Large intestine (tissue), 3 donors: ENCODE measurements at regions not wholly inside any gene's neighbourhood (a gene's known extent, or its start where the extent isn't known, plus 50 kb on each side); places are given as distances from the start of the nearest gene placed in this dataset.

Source experiments
- DNase-seq, 2 donors: peaks; one replicate each; pipeline versions ENCODE4 v3.0.0 to v3.0.0-alpha.2; 2013
- H3K27ac ChIP-seq: one replicate; pipeline ENCODE4 v1.5.1; 2013; ENCODE audit warnings: low read length
- H3K27me3 ChIP-seq: 2 replicates; pipeline ENCODE4 v1.6.1; 2013; ENCODE audit warnings: low read length; ENCODE audit not compliant: control insufficient read depth, insufficient read depth
- H3K36me3 ChIP-seq: 2 replicates; pipeline ENCODE4 v1.6.1; 2013; ENCODE audit warnings: low read length; ENCODE audit not compliant: control insufficient read depth, insufficient read depth
- H3K4me1 ChIP-seq: one replicate; pipeline ENCODE4 v1.6.1; 2013; ENCODE audit warnings: low read length; ENCODE audit not compliant: control insufficient read depth, insufficient read depth
- H3K4me3 ChIP-seq: one replicate; pipeline ENCODE4 v1.5.1; 2013; ENCODE audit warnings: low read length
- H3K9me3 ChIP-seq: one replicate; pipeline ENCODE4 v1.6.1; 2013; ENCODE audit warnings: mild to moderate bottlenecking, low read depth, low read length, moderate library complexity; ENCODE audit not compliant: control insufficient read depth
- WGBS: methylation state at CpG from one replicate; pipeline ENCODE4 v1.1.5; 2013; ENCODE audit warnings: low lambda C conversion rate; ENCODE audit not compliant: insufficient coverage; 5-methylcytosine and 5-hydroxymethylcytosine counted together

DNA sequence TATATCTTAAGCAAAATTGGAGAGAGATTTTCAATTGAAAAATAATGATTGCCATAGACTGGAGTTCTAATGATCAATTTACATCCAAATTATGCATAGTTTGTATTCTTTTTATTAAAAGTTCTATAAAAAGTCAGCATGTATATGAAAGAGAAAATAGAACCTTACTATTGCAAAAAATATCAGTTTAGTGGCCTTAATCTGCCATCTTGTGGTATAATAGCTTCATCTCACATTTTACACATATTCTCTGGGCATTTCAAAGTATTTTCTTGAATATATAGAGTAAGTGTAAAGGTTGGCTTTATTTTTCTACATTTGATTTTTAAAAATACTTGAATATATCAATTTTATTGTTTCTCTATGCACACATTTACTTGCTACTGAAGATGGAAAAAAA lies 1858.6 kb upstream of the CDH9 start:
- no peaks in the 10 kb centered on the region for H3K4me1 ChIP-seq
- no peak for DNase-seq
- no peak overlapping the region for H3K27ac ChIP-seq
- H3K36me3 ChIP-seq: no peaks in the 10 kb centered on the region
- no peaks in the 10 kb centered on the region for H3K9me3 ChIP-seq
- H3K27me3 ChIP-seq: no peaks in the 10 kb centered on the region
- no peak overlapping the region for H3K4me3 ChIP-seq

DNA sequence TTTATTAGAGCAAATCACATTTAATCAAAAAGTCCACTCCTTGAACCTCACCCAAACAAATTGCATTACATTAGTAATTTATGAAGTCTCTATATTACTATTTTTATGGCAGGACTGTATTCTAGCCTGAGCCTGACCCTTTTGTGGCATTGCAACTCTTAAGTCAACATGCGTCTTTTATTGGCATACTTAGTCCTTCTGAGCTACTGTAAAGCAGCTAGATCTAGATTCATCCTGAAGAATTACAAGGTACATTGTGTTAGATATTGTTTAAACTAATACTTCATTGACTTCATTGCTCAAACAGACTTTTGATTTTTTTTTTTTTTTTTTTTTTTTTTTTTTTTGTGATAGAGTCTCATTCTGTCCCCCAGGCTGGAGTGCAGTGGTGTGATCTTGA lies 1842.5 kb upstream of the CDH9 start:
- Histone ChIP-seq H3K9me3 (no peaks in the 10 kb centered on the region), H3K4me1 (no peaks in the 10 kb centered on the region), H3K27ac (no peak overlapping the region), H3K4me3 (no peak overlapping the region), H3K27me3 (no peaks in the 10 kb centered on the region), H3K36me3 (no peaks in the 10 kb centered on the region)
- WGBS: no CpG with 5 or more reads among the region's 1 CpG
- DNase-seq: no peak

DNA sequence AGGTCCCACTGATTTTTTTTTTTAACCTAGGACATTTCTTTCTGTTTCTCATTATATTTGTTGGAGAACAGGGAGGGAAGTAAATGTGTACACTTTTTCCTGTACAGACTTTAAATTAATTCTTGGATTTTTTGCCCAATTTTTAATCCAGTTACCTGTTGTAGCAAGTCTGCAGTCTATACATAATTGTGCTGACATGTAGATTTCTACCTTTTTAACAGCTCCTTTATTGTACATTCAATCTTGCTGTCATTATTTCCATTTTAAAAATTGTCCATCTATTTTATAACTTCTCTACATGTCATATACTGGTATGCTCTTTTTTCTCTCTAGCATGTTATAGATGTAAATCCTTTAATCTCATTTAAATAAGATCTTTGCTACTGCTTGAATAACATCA lies 1838.7 kb upstream of the CDH9 start:
- Histone ChIP-seq H3K4me1 (no peaks in the 10 kb centered on the region), H3K27ac (no peak overlapping the region), H3K9me3 (peaks cover 2% of the 10 kb centered on the region), H3K27me3 (no peaks in the 10 kb centered on the region), H3K36me3 (no peaks in the 10 kb centered on the region), H3K4me3 (no peak overlapping the region)
- no peak for DNase-seq

DNA sequence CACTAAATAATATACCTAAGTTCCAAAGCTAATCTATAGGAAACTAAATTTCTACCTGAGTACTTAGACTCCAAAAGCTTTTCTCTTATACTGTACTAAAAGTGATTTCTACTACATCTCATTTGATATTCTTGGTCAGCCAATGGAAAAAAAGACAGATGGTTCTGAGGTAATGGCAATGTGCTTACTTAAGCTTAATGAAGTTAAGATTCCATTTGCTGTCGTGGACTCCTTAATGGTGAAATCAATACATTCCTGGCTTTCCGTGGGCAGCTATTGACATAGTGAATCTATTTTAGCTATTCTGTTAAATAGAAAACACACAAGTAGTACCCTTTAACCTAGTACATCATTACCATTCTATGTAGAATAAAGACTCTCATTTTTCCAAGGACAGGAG lies 1825.6 kb upstream of the CDH9 start:
- no peaks in the 10 kb centered on the region for H3K4me1 ChIP-seq
- H3K9me3 ChIP-seq: no peaks in the 10 kb centered on the region
- no peaks in the 10 kb centered on the region for H3K27me3 ChIP-seq
- H3K27ac ChIP-seq: no peak overlapping the region
- no peak overlapping the region for H3K4me3 ChIP-seq
- DNase-seq: no peak
- H3K36me3 ChIP-seq: no peaks in the 10 kb centered on the region
- 28% methylated on average over 2 of the region's 2 CpGs for WGBS

DNA sequence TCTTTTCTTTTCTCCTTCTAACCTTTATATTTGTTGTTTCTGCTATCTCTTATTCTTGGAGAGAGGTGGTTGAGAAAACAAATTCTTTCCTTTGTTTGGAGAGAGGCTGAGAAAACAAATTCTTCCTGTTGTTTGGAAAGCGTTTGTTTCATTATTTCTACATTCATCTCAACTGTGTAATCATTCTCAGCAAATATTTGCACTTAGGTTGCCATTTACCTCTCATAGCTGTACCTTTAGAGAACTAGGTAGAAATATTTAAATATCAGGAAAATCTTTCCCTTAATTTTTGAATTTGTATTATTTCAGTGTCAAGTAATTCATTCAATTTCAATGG lies 1824.4 kb upstream of the CDH9 start:
- H3K27me3 ChIP-seq: no peaks in the 10 kb centered on the region
- no peak for DNase-seq
- 29% methylated on average over 1 of the region's 1 CpG for WGBS
- H3K4me3 ChIP-seq: no peak overlapping the region
- H3K36me3 ChIP-seq: no peaks in the 10 kb centered on the region
- H3K9me3 ChIP-seq: no peaks in the 10 kb centered on the region
- H3K27ac ChIP-seq: no peak overlapping the region
- no peaks in the 10 kb centered on the region for H3K4me1 ChIP-seq

DNA sequence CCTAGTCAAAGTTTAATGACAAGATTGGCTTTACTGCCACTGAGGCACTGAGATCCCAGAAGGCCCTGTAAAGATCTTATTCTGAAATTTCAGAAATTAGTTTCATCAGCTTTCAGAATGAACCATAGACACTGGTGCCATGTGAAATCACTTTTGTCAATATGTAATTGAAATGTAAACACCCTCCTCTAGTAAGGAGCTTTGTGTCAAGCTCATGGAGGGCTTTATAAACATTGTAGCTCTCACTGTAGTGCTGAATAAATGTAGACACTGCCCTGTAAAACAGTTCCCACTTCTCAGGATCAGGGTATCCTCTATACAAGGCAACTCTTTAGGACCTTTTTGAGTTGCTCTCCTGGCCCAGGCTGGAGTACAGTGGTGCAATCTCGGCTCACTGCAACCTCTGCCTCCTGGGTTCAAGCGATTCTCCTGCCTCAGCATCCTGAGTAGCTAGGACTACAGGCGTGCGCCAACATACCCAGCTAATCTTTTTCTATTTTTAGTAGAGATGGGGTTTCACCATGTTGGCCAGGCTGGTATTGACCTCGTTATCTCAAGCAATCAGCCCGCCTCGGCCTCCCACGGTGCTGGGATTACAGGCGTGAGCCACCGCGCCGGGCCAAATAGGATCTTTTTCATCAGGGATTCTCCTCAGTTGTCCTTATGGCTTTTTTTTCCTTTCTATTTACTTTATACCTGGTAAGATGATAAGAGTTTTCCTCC lies 1823.9 kb upstream of the CDH9 start:
- DNase-seq: no peak
- no peaks in the 10 kb centered on the region for H3K27me3 ChIP-seq
- no peak overlapping the region for H3K27ac ChIP-seq
- no peaks in the 10 kb centered on the region for H3K9me3 ChIP-seq
- H3K36me3 ChIP-seq: no peaks in the 10 kb centered on the region
- no peaks in the 10 kb centered on the region for H3K4me1 ChIP-seq
- WGBS: no CpG with 5 or more reads among the region's 12 CpGs
- no peak overlapping the region for H3K4me3 ChIP-seq

DNA sequence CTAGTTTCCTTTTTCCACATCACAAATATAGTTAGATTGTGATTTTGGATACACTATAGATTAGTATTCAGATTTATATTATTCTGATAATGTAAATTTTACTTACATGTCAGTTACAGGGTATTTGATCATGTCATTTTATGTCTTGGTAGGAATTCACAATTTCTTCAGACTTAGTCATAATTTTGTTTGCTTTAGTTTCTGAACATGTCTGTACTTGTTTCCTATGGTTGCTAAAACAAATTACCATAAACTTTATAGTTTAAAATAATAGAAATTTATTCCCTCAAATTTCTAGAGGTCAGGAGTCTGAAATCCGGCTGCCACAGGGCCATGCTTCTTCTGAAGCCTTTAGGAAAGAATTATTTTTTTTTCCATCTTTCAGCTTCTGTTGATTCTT lies 1817.2 kb upstream of the CDH9 start:
- H3K27me3 ChIP-seq: no peaks in the 10 kb centered on the region
- no peak for DNase-seq
- no peaks in the 10 kb centered on the region for H3K36me3 ChIP-seq
- WGBS: no CpG with 5 or more reads among the region's 1 CpG
- no peak overlapping the region for H3K27ac ChIP-seq
- no peak overlapping the region for H3K4me3 ChIP-seq
- H3K4me1 ChIP-seq: no peaks in the 10 kb centered on the region
- H3K9me3 ChIP-seq: no peaks in the 10 kb centered on the region

DNA sequence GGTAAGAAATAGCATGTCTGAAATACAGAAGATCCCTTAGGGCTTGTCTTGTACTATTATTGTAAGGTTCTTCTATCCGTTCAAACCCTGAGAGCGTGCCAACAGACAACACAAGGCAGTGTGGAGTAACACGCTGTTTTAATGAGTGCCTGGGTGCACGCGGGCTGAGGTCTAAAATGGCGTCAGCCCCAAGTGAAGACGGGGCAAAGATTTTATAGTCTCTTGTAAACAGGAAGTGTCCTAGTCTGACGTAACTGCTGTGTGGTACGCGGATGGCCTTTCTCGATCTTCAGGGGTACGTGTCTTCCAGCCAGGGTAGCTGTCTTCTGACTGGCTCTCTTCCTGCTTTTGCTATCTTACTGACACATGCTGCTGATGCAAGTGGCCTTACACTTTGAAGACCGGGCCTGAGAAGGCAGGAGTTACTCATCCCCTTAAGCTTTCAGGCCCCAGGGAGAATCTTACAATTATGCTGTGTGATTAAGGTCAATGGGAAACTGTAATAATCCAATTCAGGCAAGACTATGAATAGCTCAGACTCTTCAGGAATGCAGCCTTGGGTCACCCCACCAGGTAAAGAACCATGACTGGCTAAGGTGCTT lies 1812.0 kb upstream of the CDH9 start:
- Histone ChIP-seq H3K27ac (no peak overlapping the region), H3K36me3 (no peaks in the 10 kb centered on the region), H3K9me3 (no peaks in the 10 kb centered on the region), H3K4me1 (no peaks in the 10 kb centered on the region), H3K27me3 (no peaks in the 10 kb centered on the region), H3K4me3 (no peak overlapping the region)
- 100% methylated on average over 1 of the region's 13 CpGs for WGBS
- no peak for DNase-seq

DNA sequence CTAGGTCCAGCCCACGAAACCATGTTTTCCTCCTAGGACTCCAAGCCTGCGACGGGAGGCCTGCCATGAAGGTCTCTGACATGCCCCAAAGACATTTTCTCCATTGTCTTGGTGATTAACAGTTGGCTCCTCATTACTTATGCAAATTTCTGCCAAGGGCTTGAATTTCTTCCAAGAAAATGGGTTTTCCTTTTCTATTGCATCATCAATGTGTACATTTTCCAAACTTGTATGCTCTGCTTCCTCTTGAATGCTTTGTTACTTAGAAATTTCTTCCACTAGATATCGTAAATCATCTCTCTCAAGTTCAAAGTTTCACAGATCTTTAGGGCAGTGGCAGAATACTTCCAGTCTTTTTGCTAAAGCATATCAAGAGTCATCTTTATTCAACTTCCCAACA lies 1792.7 kb upstream of the CDH9 start:
- H3K27ac ChIP-seq: no peak overlapping the region
- no peaks in the 10 kb centered on the region for H3K27me3 ChIP-seq
- H3K9me3 ChIP-seq: no peaks in the 10 kb centered on the region
- WGBS: no CpG with 5 or more reads among the region's 4 CpGs
- H3K36me3 ChIP-seq: no peaks in the 10 kb centered on the region
- no peak overlapping the region for H3K4me3 ChIP-seq
- H3K4me1 ChIP-seq: no peaks in the 10 kb centered on the region
- no peak for DNase-seq

DNA sequence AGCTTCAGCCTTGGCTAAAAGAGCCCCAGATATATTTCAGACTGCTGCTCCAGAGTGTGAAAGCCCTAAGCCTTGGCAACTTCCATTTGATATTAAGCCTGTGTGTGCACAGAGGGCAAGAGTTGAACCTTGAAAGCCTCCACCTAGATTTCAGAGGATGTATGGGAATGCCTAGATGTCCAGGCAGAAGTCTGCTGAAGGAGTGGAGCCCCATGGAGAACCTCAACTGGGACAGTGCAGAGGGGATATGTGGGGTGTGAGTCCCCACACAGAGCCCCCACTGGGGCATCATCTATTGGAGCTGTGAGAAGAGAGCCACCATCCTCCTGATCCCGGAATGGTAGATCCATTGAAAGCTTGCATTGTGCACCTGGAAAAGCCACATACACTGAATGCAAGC lies 1784.8 kb upstream of the CDH9 start:
- DNase-seq: no peak

DNA sequence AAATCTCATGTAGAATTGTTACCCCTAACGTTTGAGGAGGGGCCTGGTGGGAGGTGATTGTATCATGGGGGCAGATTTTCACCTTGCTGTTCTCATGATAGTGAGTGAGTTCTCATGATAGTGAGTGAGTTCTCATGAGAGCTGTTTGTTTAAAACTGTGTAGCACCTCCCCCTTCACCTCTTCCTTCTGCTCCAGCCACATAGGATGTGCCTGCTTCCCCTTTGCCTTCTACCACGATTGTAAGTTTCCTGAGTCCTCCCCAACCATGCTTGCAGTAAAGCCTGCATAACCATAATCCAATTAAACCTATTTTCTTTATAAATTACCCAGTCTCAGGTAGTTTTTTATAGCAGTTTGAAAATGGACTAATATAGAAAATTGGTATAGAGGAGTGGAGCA lies 1783.7 kb upstream of the CDH9 start:
- H3K9me3 ChIP-seq: peaks cover 6% of the 10 kb centered on the region
- no CpG with 5 or more reads among the region's 2 CpGs for WGBS
- DNase-seq: no peak
- H3K36me3 ChIP-seq: no peaks in the 10 kb centered on the region
- no peaks in the 10 kb centered on the region for H3K27me3 ChIP-seq
- H3K4me1 ChIP-seq: no peaks in the 10 kb centered on the region
- no peak overlapping the region for H3K27ac ChIP-seq
- no peak overlapping the region for H3K4me3 ChIP-seq

More for the DNA sequence above, 1784.8 kb upstream of the CDH9 start:
- no CpG with 5 or more reads among the region's 1 CpG for WGBS
- Histone ChIP-seq H3K4me1 (no peaks in the 10 kb centered on the region), H3K27ac (no peak overlapping the region), H3K27me3 (no peaks in the 10 kb centered on the region), H3K36me3 (no peaks in the 10 kb centered on the region), H3K4me3 (no peak overlapping the region), H3K9me3 (peaks cover 4% of the 10 kb centered on the region)
